Thyroid gland (tissue), 4 donors: ENCODE measurements at regions not wholly inside any gene's neighbourhood (a gene's known extent, or its start where the extent isn't known, plus 50 kb on each side); places are given as distances from the start of the nearest gene placed in this dataset.

Source experiments
- POLR2A ChIP-seq, 2 donors: fragments of 450-650 bp; IDR thresholded peaks; one replicate each; pipeline ENCODE4 v1.6.1; 2017; ENCODE audit warnings: antibody characterized with exemption in 2 of 2, mild to moderate bottlenecking in 2 of 2, moderate library complexity in 1 of 2
- TF ChIP-seq, protein P1 (sequence below), 6 experiments: fragments of 200-600 bp in 3 of 6; fragments of 450-650 bp in 3 of 6; sonication (generic) in 3 of 6; IDR thresholded peaks; one replicate each; pipeline ENCODE4 v1.5.1; 2016 to 2019; ENCODE audit warnings: antibody characterized with exemption in 6 of 6, mild to moderate bottlenecking in 2 of 6, inconsistent platforms in 1 of 6, moderate library complexity in 1 of 6

- TF ChIP-seq, protein P1, sequence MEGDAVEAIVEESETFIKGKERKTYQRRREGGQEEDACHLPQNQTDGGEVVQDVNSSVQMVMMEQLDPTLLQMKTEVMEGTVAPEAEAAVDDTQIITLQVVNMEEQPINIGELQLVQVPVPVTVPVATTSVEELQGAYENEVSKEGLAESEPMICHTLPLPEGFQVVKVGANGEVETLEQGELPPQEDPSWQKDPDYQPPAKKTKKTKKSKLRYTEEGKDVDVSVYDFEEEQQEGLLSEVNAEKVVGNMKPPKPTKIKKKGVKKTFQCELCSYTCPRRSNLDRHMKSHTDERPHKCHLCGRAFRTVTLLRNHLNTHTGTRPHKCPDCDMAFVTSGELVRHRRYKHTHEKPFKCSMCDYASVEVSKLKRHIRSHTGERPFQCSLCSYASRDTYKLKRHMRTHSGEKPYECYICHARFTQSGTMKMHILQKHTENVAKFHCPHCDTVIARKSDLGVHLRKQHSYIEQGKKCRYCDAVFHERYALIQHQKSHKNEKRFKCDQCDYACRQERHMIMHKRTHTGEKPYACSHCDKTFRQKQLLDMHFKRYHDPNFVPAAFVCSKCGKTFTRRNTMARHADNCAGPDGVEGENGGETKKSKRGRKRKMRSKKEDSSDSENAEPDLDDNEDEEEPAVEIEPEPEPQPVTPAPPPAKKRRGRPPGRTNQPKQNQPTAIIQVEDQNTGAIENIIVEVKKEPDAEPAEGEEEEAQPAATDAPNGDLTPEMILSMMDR (IDR thresholded peaks at IDR 0.05): no peak
- no peak for TF ChIP-seq POLR2A (IDR thresholded peaks at IDR 0.05)
These were observed 228.3 kb upstream of the PKN2 start for GRCh38 chr1:88455621-88456256.
